GM04503 (cell line): ENCODE measurements at regions not wholly inside any gene's neighbourhood (a gene's known extent, or its start where the extent isn't known, plus 50 kb on each side); places are given as distances from the start of the nearest gene placed in this dataset.
A peak's percentile ranks its signal among the peaks of the same experiment; 100 is the strongest.

ENCODE experiments used
- DNase-seq: peaks from one replicate; pipeline ENCODE4 v3.0.0-alpha.2; 2012; ENCODE audit warnings: low read depth

GRCh38 chr5:13567819-13568218 is 376.7 kb downstream of the DNAH5 start:
- peak; percentile 67 for DNase-seq

GRCh38 chr5:13566871-13567339 is 377.6 kb downstream of the DNAH5 start:
- DNase-seq, result peak; percentile 87

GRCh38 chr5:13558408-13558807 is 386.1 kb downstream of the DNAH5 start:
- no peak for DNase-seq

GRCh38 chr5:13553896-13554295 is 390.6 kb downstream of the DNAH5 start:
- no peak for DNase-seq

GRCh38 chr5:13552361-13552760 is 392.1 kb downstream of the DNAH5 start:
- DNase-seq, result no peak

- DNase-seq, result no peak
These were observed 392.8 kb downstream of the DNAH5 start for GRCh38 chr5:13551645-13552044.

GRCh38 chr5:13540168-13540750 is 404.2 kb downstream of the DNAH5 start:
- no peak for DNase-seq

- DNase-seq, result no peak
These were observed 407.6 kb downstream of the DNAH5 start for GRCh38 chr5:13536933-13537332.

- no peak for DNase-seq
These were observed 410.7 kb downstream of the DNAH5 start for GRCh38 chr5:13533833-13534232.

GRCh38 chr5:13529300-13529699 is 415.2 kb downstream of the DNAH5 start:
- no peak for DNase-seq

GRCh38 chr5:13524936-13525335 is 419.6 kb downstream of the DNAH5 start:
- DNase-seq, result no peak

- DNase-seq, result no peak
These were observed 425.4 kb downstream of the DNAH5 start for GRCh38 chr5:13519131-13519530.

- DNase-seq, result no peak
These were observed 428.3 kb downstream of the DNAH5 start for GRCh38 chr5:13516195-13516594.

- no peak for DNase-seq
These were observed 433.0 kb downstream of the DNAH5 start for GRCh38 chr5:13511442-13511841.

- no peak for DNase-seq
These were observed 433.9 kb downstream of the DNAH5 start for GRCh38 chr5:13510616-13511015.

- no peak for DNase-seq
These were observed 435.9 kb downstream of the DNAH5 start for GRCh38 chr5:13508559-13508958.

- no peak for DNase-seq
These were observed 439.2 kb downstream of the DNAH5 start for GRCh38 chr5:13505326-13505725.

- no peak for DNase-seq
These were observed 441.5 kb downstream of the DNAH5 start for GRCh38 chr5:13503017-13503416.

- peak; percentile 3 for DNase-seq
These were observed 443.3 kb downstream of the DNAH5 start for GRCh38 chr5:13501176-13501575.

GRCh38 chr5:13498279-13498678 is 446.2 kb downstream of the DNAH5 start:
- no peak for DNase-seq

GRCh38 chr5:13488254-13488931 is 456.1 kb downstream of the DNAH5 start:
- no peak for DNase-seq

GRCh38 chr5:13480834-13481233 is 463.7 kb downstream of the DNAH5 start:
- DNase-seq, result no peak

- peak; percentile 20 for DNase-seq
These were observed 465.5 kb downstream of the DNAH5 start for GRCh38 chr5:13478831-13479465.
